ENCODE measurements at regions not wholly inside any gene's neighbourhood (a gene's known extent, or its start where the extent isn't known, plus 50 kb on each side); places are given as distances from the start of the nearest gene placed in this dataset.

GRCh38 chr3:64917914-64918453, 230.2 kb upstream of the ADAMTS9 start:
- no peak for DNase-seq (ENCODE audit: low spot score in 2 of 2)
- intact Hi-C loops (cut with DNase I; ENCODE audit: low total_unique reads) = no loop called here
- TF ChIP-seq POLR2A (IDR thresholded peaks at IDR 0.05) (no peak), CTCF (IDR thresholded peaks at IDR 0.05) (no peak)
- no peak overlapping the region for H3K4me3 ChIP-seq (ENCODE audit: low read depth, poor library complexity, severe bottlenecking)
- 88 to 90% methylated on average over 1 of the region's 1 CpG for WGBS, 2 donors

- 51 to 54% methylated on average over 4 of the region's 4 CpGs for WGBS, 2 donors
- DNase-seq (ENCODE audit: low spot score in 2 of 2) = no peak
- intact Hi-C loops (cut with DNase I; ENCODE audit: low total_unique reads) = no loop called here
- no peak overlapping the region for H3K4me3 ChIP-seq (ENCODE audit: low read depth, poor library complexity, severe bottlenecking)
- no peak for TF ChIP-seq CTCF (IDR thresholded peaks at IDR 0.05)
- TF ChIP-seq POLR2A (IDR thresholded peaks at IDR 0.05) = no peak
Observed at GRCh38 chr3:64916937-64917336, 229.1 kb upstream of the ADAMTS9 start.

GRCh38 chr3:64916192-64916798, 228.5 kb upstream of the ADAMTS9 start:
- no peak for TF ChIP-seq CTCF (IDR thresholded peaks at IDR 0.05)
- TF ChIP-seq POLR2A (IDR thresholded peaks at IDR 0.05) = no peak
- DNase-seq (ENCODE audit: low spot score in 2 of 2) = no peak
- intact Hi-C loops (cut with DNase I; ENCODE audit: low total_unique reads) = no loop called here
- 88 to 93% methylated on average over 8 of the region's 8 CpGs for WGBS, 2 donors
- no peak overlapping the region for H3K4me3 ChIP-seq (ENCODE audit: low read depth, poor library complexity, severe bottlenecking)

- DNase-seq (ENCODE audit: low spot score in 2 of 2) = no peak
- H3K4me3 ChIP-seq (ENCODE audit: low read depth, poor library complexity, severe bottlenecking) = no peak overlapping the region
- TF ChIP-seq CTCF (IDR thresholded peaks at IDR 0.05) = no peak
- no peak for TF ChIP-seq POLR2A (IDR thresholded peaks at IDR 0.05)
- WGBS, 2 donors = 53 to 61% methylated on average over 2 of the region's 2 CpGs
- intact Hi-C loops (cut with DNase I; ENCODE audit: low total_unique reads) = no loop called here
Observed at GRCh38 chr3:64915778-64916177, 228.0 kb upstream of the ADAMTS9 start.

- H3K4me3 ChIP-seq (ENCODE audit: low read depth, poor library complexity, severe bottlenecking) = no peak overlapping the region
- WGBS, 2 donors = 89% methylated on average over 4 of the region's 4 CpGs
- no peak for TF ChIP-seq CTCF (IDR thresholded peaks at IDR 0.05)
- TF ChIP-seq POLR2A (IDR thresholded peaks at IDR 0.05) = no peak
- DNase-seq (ENCODE audit: low spot score in 2 of 2) = no peak
- intact Hi-C loops (cut with DNase I; ENCODE audit: low total_unique reads) = no loop called here
Observed at GRCh38 chr3:64913515-64913914, 225.7 kb upstream of the ADAMTS9 start.

GRCh38 chr3:64911138-64911537, 223.3 kb upstream of the ADAMTS9 start:
- DNase-seq (ENCODE audit: low spot score in 2 of 2) = no peak
- TF ChIP-seq CTCF (IDR thresholded peaks at IDR 0.05) (no peak), POLR2A (IDR thresholded peaks at IDR 0.05) (no peak)
- intact Hi-C loops (cut with DNase I; ENCODE audit: low total_unique reads) = no loop called here
- 78 to 82% methylated on average over 2 of the region's 2 CpGs for WGBS, 2 donors
- no peak overlapping the region for H3K4me3 ChIP-seq (ENCODE audit: low read depth, poor library complexity, severe bottlenecking)
